CD14-positive monocyte (primary cell): ENCODE measurements at regions not wholly inside any gene's neighbourhood (a gene's known extent, or its start where the extent isn't known, plus 50 kb on each side); places are given as distances from the start of the nearest gene placed in this dataset.

ENCODE experiments used
- DNase-seq, 3 donors: peaks; one replicate each; pipeline ENCODE4 v3.0.0-alpha.2; 2011 to 2022
- H2AFZ ChIP-seq: 2 replicates; pipeline ENCODE4 v1.6.0; 2012; ENCODE audit warnings: mild to moderate bottlenecking, low read depth, low read length, inconsistent platforms; ENCODE audit not compliant: insufficient read depth, poor library complexity, severe bottlenecking
- H3K27ac ChIP-seq, 2 donors: 1 replicate in 1 of 2; 2 replicates in 1 of 2; pipeline ENCODE4 v1.5.1; 2012 to 2013; ENCODE audit warnings: low read length in 2 of 2, control low read depth in 1 of 2, inconsistent platforms in 1 of 2, low read depth in 1 of 2, mild to moderate bottlenecking in 1 of 2
- H3K27me3 ChIP-seq, 2 donors: one replicate each; pipeline versions ENCODE4 v1.6.0 to v1.6.1; 2011 to 2013; ENCODE audit warnings: low read length in 2 of 2; ENCODE audit not compliant: control insufficient read depth in 2 of 2, insufficient read depth in 2 of 2
- H3K36me3 ChIP-seq, 2 donors: replicated peaks in 1 of 2; 1 replicate in 1 of 2; 2 replicates in 1 of 2; pipeline versions ENCODE4 v1.5.1 to v1.6.1; 2012 to 2013; ENCODE audit warnings: low read length in 2 of 2, control low read depth in 1 of 2, inconsistent platforms in 1 of 2, mild to moderate bottlenecking in 1 of 2; ENCODE audit not compliant: insufficient read depth in 2 of 2, control insufficient read depth in 1 of 2
- H3K4me1 ChIP-seq, 2 donors: 1 replicate in 1 of 2; 2 replicates in 1 of 2; pipeline versions ENCODE4 v1.5.1 to v1.6.1; 2012 to 2013; ENCODE audit warnings: low read length in 2 of 2, control low read depth in 1 of 2, inconsistent platforms in 1 of 2, mild to moderate bottlenecking in 1 of 2, moderate library complexity in 1 of 2; ENCODE audit not compliant: insufficient read depth in 2 of 2, control insufficient read depth in 1 of 2
- H3K4me2 ChIP-seq: replicated peaks from 2 replicates; pipeline ENCODE3; 2012; ENCODE audit warnings: low read length, moderate library complexity, mild to moderate bottlenecking; ENCODE audit not compliant: poor library complexity, severe bottlenecking; ENCODE audit errors: extremely low read depth
- H3K4me3 ChIP-seq, 3 experiments: fragments of 200-600 bp in 1 of 3; sonication (generic) in 1 of 3; replicated peaks in 1 of 3; 1 replicate in 2 of 3; 2 replicates in 1 of 3; pipeline ENCODE4 v1.5.1; 2011 to 2013; ENCODE audit warnings: low read length in 3 of 3, mild to moderate bottlenecking in 3 of 3, control low read depth in 2 of 3, low read depth in 2 of 3, inconsistent platforms in 1 of 3, moderate library complexity in 1 of 3
- H3K79me2 ChIP-seq: 2 replicates; pipeline ENCODE4 v1.6.0; 2012; ENCODE audit warnings: mild to moderate bottlenecking, control low read depth, inconsistent platforms, low read length, moderate library complexity; ENCODE audit not compliant: insufficient read depth
- H3K9ac ChIP-seq: 2 replicates; pipeline ENCODE4 v1.6.0; 2017; ENCODE audit warnings: low read length, mild to moderate bottlenecking; ENCODE audit not compliant: insufficient read depth, poor library complexity, severe bottlenecking
- H3K9me3 ChIP-seq, 2 donors: replicated peaks in 1 of 2; 1 replicate in 1 of 2; 2 replicates in 1 of 2; pipeline versions ENCODE4 v1.5.1 to v1.6.1; 2012 to 2013; ENCODE audit warnings: low read length in 2 of 2, control low read depth in 1 of 2; ENCODE audit not compliant: control insufficient read depth in 1 of 2, insufficient read depth in 1 of 2
- H4K20me1 ChIP-seq: 2 replicates; pipeline ENCODE4 v1.6.0; 2012; ENCODE audit warnings: mild to moderate bottlenecking, low read length, control low read depth, moderate library complexity; ENCODE audit not compliant: insufficient read depth
- H3K27ac Mint-ChIP-seq, 7 donors: one replicate each; pipeline ENCODE4 v1.8.0; 2020; ENCODE audit warnings: mild to moderate bottlenecking in 7 of 7, mixed read lengths in 7 of 7, moderate library complexity in 6 of 7, inconsistent platforms in 2 of 7
- H3K27me3 Mint-ChIP-seq, 3 donors: one replicate each; pipeline ENCODE4 v1.8.0; 2021 to 2022; ENCODE audit warnings: low read depth in 3 of 3, mild to moderate bottlenecking in 3 of 3, mixed read lengths in 3 of 3, moderate library complexity in 3 of 3, inconsistent platforms in 1 of 3
- H3K36me3 Mint-ChIP-seq, 2 donors: one replicate each; pipeline ENCODE4 v1.8.0; 2020; ENCODE audit warnings: mixed read lengths in 2 of 2, inconsistent platforms in 1 of 2, mild to moderate bottlenecking in 1 of 2
- H3K4me1 Mint-ChIP-seq: one replicate; pipeline ENCODE4 v1.8.0; 2020; ENCODE audit warnings: mild to moderate bottlenecking, mixed read lengths
- H3K4me3 Mint-ChIP-seq, 2 donors: one replicate each; pipeline ENCODE4 v1.8.0; 2020; ENCODE audit warnings: mild to moderate bottlenecking in 2 of 2, mixed read lengths in 2 of 2, moderate library complexity in 1 of 2
- H3K9me3 Mint-ChIP-seq, 7 donors: one replicate each; pipeline ENCODE4 v1.8.0; 2020 to 2022; ENCODE audit warnings: mixed read lengths in 7 of 7, mild to moderate bottlenecking in 6 of 7, moderate library complexity in 6 of 7, inconsistent platforms in 2 of 7
- WGBS: methylation state at CpG from one replicate; pipeline ENCODE4 v1.1.5; 2013; ENCODE audit warnings: missing lambda C conversion rate; ENCODE audit not compliant: insufficient coverage; 5-methylcytosine and 5-hydroxymethylcytosine counted together
- intact Hi-C, 2 donors: fragments of 100-400 bp; cut with micrococcal nuclease; formaldehyde crosslinking; loops; one replicate each; pipeline versions ENCODE4 v1.15.0 to v1.15.1; 2023
- TF ChIP-seq, protein P1 (sequence below): fragments of 200-600 bp; IDR thresholded peaks from one replicate; pipeline ENCODE4 v1.8.0; 2022; ENCODE audit warnings: antibody characterized with exemption, mild to moderate bottlenecking

DNA sequence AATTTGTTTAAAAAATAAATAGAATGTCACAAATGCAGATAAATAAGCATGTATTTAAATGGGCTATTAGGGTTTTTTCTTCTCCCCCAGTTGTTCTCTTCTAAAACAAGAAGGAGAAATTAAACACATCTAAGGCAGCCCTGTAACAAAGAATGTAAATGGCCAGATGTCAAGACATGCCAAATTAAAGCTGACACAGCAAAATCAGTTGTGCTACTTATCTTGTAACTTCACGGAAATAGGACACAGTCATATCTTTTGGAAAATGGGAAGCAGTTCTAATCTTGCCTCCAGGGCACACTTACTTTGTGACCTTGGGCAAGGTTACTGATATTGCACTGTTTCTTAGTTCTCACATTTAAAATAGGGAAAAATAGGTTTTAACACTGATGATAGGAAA is 200.1 kb upstream of the NRXN1 start:
- no peaks in the 10 kb centered on the region for H3K36me3 Mint-ChIP-seq
- Histone ChIP-seq H3K27me3 (no peaks in the 10 kb centered on the region), H3K4me3 (no peak overlapping the region), H4K20me1 (no peaks in the 10 kb centered on the region), H3K79me2 (no peaks in the 10 kb centered on the region), H3K4me1 (no peaks in the 10 kb centered on the region), H3K9me3 (peaks cover 6% of the 10 kb centered on the region in 2 donors), H3K4me2 (no peak overlapping the region), H3K27ac (no peak overlapping the region), H3K36me3 (no peaks in the 10 kb centered on the region), H3K9ac (no peak overlapping the region), H2AFZ (no peak overlapping the region)
- no peak overlapping the region for H3K4me3 Mint-ChIP-seq
- DNase-seq, result no peak
- intact Hi-C loops, result no loop called here
- peaks cover 0 to 1% (median 0%) of the 10 kb centered on the region in 3 donors for H3K27me3 Mint-ChIP-seq
- H3K4me1 Mint-ChIP-seq, result no peaks in the 10 kb centered on the region
- TF ChIP-seq, protein P1, sequence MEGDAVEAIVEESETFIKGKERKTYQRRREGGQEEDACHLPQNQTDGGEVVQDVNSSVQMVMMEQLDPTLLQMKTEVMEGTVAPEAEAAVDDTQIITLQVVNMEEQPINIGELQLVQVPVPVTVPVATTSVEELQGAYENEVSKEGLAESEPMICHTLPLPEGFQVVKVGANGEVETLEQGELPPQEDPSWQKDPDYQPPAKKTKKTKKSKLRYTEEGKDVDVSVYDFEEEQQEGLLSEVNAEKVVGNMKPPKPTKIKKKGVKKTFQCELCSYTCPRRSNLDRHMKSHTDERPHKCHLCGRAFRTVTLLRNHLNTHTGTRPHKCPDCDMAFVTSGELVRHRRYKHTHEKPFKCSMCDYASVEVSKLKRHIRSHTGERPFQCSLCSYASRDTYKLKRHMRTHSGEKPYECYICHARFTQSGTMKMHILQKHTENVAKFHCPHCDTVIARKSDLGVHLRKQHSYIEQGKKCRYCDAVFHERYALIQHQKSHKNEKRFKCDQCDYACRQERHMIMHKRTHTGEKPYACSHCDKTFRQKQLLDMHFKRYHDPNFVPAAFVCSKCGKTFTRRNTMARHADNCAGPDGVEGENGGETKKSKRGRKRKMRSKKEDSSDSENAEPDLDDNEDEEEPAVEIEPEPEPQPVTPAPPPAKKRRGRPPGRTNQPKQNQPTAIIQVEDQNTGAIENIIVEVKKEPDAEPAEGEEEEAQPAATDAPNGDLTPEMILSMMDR, result no peak
- H3K9me3 Mint-ChIP-seq, result peaks cover 3 to 21% (median 8%) of the 10 kb centered on the region in 7 donors
- no peak overlapping the region for H3K27ac Mint-ChIP-seq
- no CpG with 5 or more reads among the region's 1 CpG for WGBS

DNA sequence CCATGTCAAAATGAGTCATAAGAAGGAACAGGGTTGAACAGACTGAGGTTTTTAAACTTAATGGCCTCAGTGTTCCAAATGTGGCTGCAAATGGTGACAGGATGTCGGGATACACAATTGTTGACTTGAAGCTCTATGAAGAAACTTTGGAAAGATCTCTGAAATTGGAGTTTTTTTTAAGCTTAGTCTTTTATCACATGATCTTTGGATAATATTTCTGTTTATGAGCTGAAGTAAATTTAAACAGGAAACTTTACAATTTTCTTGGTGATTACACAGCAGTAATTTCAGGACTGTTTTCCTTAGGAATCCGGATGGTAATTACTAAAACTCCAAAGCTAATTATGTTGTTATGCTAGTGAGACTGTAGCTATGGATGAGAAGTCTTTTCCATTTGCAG is 199.1 kb upstream of the NRXN1 start:
- Histone ChIP-seq H3K27me3 (no peaks in the 10 kb centered on the region), H3K4me2 (no peak overlapping the region), H3K9ac (no peak overlapping the region), H3K4me1 (no peaks in the 10 kb centered on the region), H3K27ac (no peak overlapping the region), H3K36me3 (no peaks in the 10 kb centered on the region), H3K9me3 (peaks cover 6% of the 10 kb centered on the region in 2 donors), H2AFZ (no peak overlapping the region), H4K20me1 (no peaks in the 10 kb centered on the region), H3K79me2 (no peaks in the 10 kb centered on the region), H3K4me3 (no peak overlapping the region)
- Mint-ChIP-seq H3K9me3 (peaks cover 3 to 21% (median 8%) of the 10 kb centered on the region in 7 donors), H3K36me3 (no peaks in the 10 kb centered on the region), H3K27ac (no peak overlapping the region), H3K4me1 (no peaks in the 10 kb centered on the region), H3K4me3 (no peak overlapping the region), H3K27me3 (peaks cover 0 to 1% (median 0%) of the 10 kb centered on the region in 3 donors)
- TF ChIP-seq, protein P1, result no peak
- intact Hi-C loops, result no loop called here
- WGBS, result no CpG with 5 or more reads among the region's 2 CpGs
- DNase-seq, result no peak
